ENCODE measurements at regions not wholly inside any gene's neighbourhood (a gene's known extent, or its start where the extent isn't known, plus 50 kb on each side); places are given as distances from the start of the nearest gene placed in this dataset.

- TF ChIP-seq RARB (CRISPR knock-in tag; IDR thresholded peaks at IDR 0.05) (no peak), BACH2 (CRISPR knock-in tag; IDR thresholded peaks at IDR 0.05; ENCODE audit: borderline replicate concordance) (no peak), CREB5 (CRISPR knock-in tag; IDR thresholded peaks at IDR 0.05; ENCODE audit: low read depth) (no peak), PPARA (CRISPR knock-in tag; IDR thresholded peaks at IDR 0.05; ENCODE audit: borderline replicate concordance) (no peak), TSHZ2 (CRISPR knock-in tag; IDR thresholded peaks at IDR 0.05) (no peak), CSDC2 (CRISPR knock-in tag; IDR thresholded peaks at IDR 0.05) (no peak), ZNF565 (CRISPR knock-in tag; conservative IDR thresholded peaks at IDR 0.05; ENCODE audit: low read depth) (no peak), ZFP3 (CRISPR knock-in tag; IDR thresholded peaks at IDR 0.05) (no peak), SNAI2 (CRISPR knock-in tag; IDR thresholded peaks at IDR 0.05) (no peak), ESRRG (CRISPR knock-in tag; IDR thresholded peaks at IDR 0.05) (no peak), ARNTL (CRISPR knock-in tag; IDR thresholded peaks at IDR 0.05; ENCODE audit: borderline replicate concordance, low read depth) (no peak), TCF4 (CRISPR knock-in tag; IDR thresholded peaks at IDR 0.05; ENCODE audit: borderline replicate concordance) (no peak)
- TF ChIP-seq, protein P1, sequence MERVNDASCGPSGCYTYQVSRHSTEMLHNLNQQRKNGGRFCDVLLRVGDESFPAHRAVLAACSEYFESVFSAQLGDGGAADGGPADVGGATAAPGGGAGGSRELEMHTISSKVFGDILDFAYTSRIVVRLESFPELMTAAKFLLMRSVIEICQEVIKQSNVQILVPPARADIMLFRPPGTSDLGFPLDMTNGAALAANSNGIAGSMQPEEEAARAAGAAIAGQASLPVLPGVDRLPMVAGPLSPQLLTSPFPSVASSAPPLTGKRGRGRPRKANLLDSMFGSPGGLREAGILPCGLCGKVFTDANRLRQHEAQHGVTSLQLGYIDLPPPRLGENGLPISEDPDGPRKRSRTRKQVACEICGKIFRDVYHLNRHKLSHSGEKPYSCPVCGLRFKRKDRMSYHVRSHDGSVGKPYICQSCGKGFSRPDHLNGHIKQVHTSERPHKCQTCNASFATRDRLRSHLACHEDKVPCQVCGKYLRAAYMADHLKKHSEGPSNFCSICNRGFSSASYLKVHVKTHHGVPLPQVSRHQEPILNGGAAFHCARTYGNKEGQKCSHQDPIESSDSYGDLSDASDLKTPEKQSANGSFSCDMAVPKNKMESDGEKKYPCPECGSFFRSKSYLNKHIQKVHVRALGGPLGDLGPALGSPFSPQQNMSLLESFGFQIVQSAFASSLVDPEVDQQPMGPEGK (CRISPR knock-in tag; IDR thresholded peaks at IDR 0.05; ENCODE audit: borderline replicate concordance), result no peak
Observed at GRCh38 chr12:75900781-75901254, 130.8 kb downstream of the PHLDA1 start.

All from SK-N-SH treated with all-trans-retinoic acid at 6 μM for 48 hours (cell line).